ENCODE measurements at regions not wholly inside any gene's neighbourhood (a gene's known extent, or its start where the extent isn't known, plus 50 kb on each side); places are given as distances from the start of the nearest gene placed in this dataset.

- no peak for TF ChIP-seq CTCF (IDR thresholded peaks at IDR 0.05)
- Histone ChIP-seq H3K4me2 (no peak overlapping the region), H3K9me3 (no peaks in the 10 kb centered on the region), H3K27ac (no peak overlapping the region), H3K4me3 (no peak overlapping the region), H3K4me1 (no peaks in the 10 kb centered on the region)
- FAIRE-seq = no peak
- POLR2A ChIA-PET = no interaction called here
- no peak for DNase-seq (ENCODE audit: low read depth in 1 of 2, low spot score in 1 of 2)
- no peak for ATAC-seq
- 86% methylated on average over 10 of the region's 10 CpGs for WGBS (ENCODE audit: missing lambda C conversion rate)
- CTCF ChIA-PET = no interaction called here
Observed at GRCh38 chr4:24668956-24669355, 84.6 kb upstream of the DHX15 start.

GRCh38 chr4:24669751-24670150 is 85.4 kb upstream of the DHX15 start:
- FAIRE-seq (no peak), DNase-seq (ENCODE audit: low read depth in 1 of 2, low spot score in 1 of 2) (no peak), ATAC-seq (no peak)
- TF ChIP-seq USF2 (IDR thresholded peaks at IDR 0.05) (no peak), JUN (IDR thresholded peaks at IDR 0.05) (no peak), POLR2A (IDR thresholded peaks at IDR 0.05; ENCODE audit: low read length) (no peak)
- WGBS (ENCODE audit: missing lambda C conversion rate) = 91% methylated on average over 6 of the region's 6 CpGs
- H3K27ac ChIP-seq = no peak overlapping the region
- no peaks in the 10 kb centered on the region for H3K9me3 ChIP-seq
- CTCF ChIA-PET = no interaction called here
- H3K4me2 ChIP-seq = no peak overlapping the region
- POLR2A ChIA-PET = no interaction called here
- no peaks in the 10 kb centered on the region for H3K4me1 ChIP-seq
- H3K4me3 ChIP-seq = no peak overlapping the region

GRCh38 chr4:24671849-24672248 is 87.5 kb upstream of the DHX15 start:
- Histone ChIP-seq H3K4me1 (no peaks in the 10 kb centered on the region), H3K27ac (no peak overlapping the region), H3K9me3 (no peaks in the 10 kb centered on the region), H3K4me3 (no peak overlapping the region), H3K4me2 (no peak overlapping the region)
- ChIA-PET CTCF (no interaction called here), POLR2A (no interaction called here)
- no peak for DNase-seq (ENCODE audit: low read depth in 1 of 2, low spot score in 1 of 2)
- TF ChIP-seq RCOR1 (IDR thresholded peaks at IDR 0.05; ENCODE audit: low read depth, low read length) (no peak), ZC3H11A (IDR thresholded peaks at IDR 0.05) (no peak), MAFK (IDR thresholded peaks at IDR 0.05; ENCODE audit: partially characterized antibody) (no peak), EHF (CRISPR knock-in tag; IDR thresholded peaks at IDR 0.05) (no peak), KDM5A (IDR thresholded peaks at IDR 0.05) (no peak), HOXB5 (CRISPR knock-in tag; IDR thresholded peaks at IDR 0.05) (no peak), ESRRA (IDR thresholded peaks at IDR 0.05; ENCODE audit: borderline replicate concordance, low read length) (no peak), HDAC2 (IDR thresholded peaks at IDR 0.05) (no peak), CTCF (IDR thresholded peaks at IDR 0.05) (no peak), RARB (CRISPR knock-in tag; IDR thresholded peaks at IDR 0.05) (no peak), CBX2 (IDR thresholded peaks at IDR 0.05; ENCODE audit: borderline replicate concordance, low read depth) (no peak), SREBF2 (IDR thresholded peaks at IDR 0.05) (no peak), JUNB (IDR thresholded peaks at IDR 0.05) (no peak), ATOH8 (CRISPR knock-in tag; IDR thresholded peaks at IDR 0.05; ENCODE audit: low read depth) (no peak), PHF8 (IDR thresholded peaks at IDR 0.05; ENCODE audit: borderline replicate concordance, low read depth) (no peak), NPAS2 (CRISPR knock-in tag; IDR thresholded peaks at IDR 0.05; ENCODE audit: borderline replicate concordance) (no peak), NR3C1 (IDR thresholded peaks at IDR 0.05) (no peak), MAZ (IDR thresholded peaks at IDR 0.05; ENCODE audit: borderline replicate concordance, low read depth, low read length) (no peak)
- no peak for ATAC-seq
- FAIRE-seq = no peak
- WGBS (ENCODE audit: missing lambda C conversion rate) = 90% methylated on average over 7 of the region's 7 CpGs

All from A549 (cell line).